ENCODE measurements at regions not wholly inside any gene's neighbourhood (a gene's known extent, or its start where the extent isn't known, plus 50 kb on each side); places are given as distances from the start of the nearest gene placed in this dataset.
"Not testable (repeated sequence)": the region's sequence is repeated elsewhere in the genome, so short reads cannot be mapped to it uniquely, and the experiment has no call there.

DNA sequence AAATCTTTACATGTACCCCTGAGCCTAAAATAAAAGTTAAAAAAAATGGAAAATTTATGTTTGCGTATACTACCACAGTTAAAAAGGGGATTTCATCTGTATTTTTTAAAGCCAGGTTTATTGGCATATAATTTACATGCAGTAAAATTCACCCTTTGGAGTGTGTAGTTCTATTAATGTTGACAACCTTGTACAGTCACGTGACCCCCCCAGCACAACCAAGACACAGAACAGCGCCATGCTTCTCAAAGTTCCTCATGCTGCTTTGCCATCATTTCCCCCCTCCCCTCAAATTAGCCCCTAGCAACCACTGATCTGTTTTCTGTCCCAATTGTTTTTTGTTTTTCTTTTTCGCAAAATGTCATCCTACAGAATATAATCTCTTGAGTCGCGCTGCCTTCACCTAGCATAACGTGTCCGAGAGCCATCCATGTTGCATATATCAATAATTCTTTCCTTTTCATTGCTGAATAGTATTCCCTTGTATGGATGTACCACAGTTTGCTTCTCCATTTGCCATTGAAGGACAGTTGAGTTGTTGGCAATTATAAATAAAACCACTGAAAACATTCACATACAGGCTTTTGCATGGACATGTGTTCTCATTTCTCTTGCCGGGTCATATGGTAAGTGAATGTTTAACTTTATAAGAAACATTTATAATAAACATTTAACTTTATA lies 105.3 kb downstream of the LHX2 start:
- FAIRE-seq (no peak), DNase-seq (ENCODE audit: insufficient read length, low spot score) (no peak)
- TF ChIP-seq CTCF (IDR thresholded peaks at IDR 0.05; ENCODE audit: insufficient read depth, missing control alignments): no peak

GRCh38 chr9:124118894-124119293 lies 107.3 kb downstream of the LHX2 start:
- FAIRE-seq (no peak), DNase-seq (ENCODE audit: insufficient read length, low spot score) (no peak)
- TF ChIP-seq CTCF (IDR thresholded peaks at IDR 0.05; ENCODE audit: insufficient read depth, missing control alignments): no peak

DNA sequence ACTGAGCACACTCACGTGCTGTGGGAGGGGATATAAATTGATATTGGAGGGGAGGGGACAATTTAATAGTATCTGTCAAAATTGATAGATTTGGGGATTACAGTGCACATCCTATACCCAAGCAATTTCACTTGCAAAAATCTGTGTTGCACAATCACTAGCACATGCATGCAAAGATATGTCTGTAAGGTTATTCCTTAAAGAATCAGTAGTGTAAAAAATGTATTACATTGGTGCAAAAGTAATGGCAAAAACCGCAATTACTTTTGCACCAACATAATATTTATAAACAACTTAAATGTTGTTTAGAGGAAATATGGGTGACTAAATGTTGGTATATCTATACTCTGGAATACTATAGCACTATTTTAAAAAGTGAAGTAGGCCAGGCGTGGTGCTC lies 108.7 kb downstream of the LHX2 start:
- DNase-seq (ENCODE audit: insufficient read length, low spot score): no peak
- no peak for TF ChIP-seq CTCF (IDR thresholded peaks at IDR 0.05; ENCODE audit: insufficient read depth, missing control alignments)
- FAIRE-seq: no peak

DNA sequence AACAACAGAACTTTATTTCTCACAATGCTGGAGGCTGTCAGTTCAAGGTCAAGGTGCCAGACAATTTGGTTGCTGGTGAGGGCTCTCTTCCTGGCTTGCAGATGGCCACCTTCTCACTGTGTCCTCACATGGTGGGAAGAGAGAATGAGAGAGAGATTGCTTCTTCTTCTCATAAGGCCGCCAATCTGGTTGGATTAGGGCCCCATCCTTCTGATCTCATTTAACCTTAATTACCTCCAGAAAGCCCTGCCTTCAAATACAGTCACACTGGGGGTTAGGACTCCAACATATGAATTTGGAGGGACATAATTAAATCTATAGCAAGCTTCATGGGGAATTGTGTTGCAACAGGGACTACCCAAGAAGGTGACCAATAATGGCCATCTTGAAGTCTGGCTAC lies 110.2 kb downstream of the LHX2 start:
- DNase-seq (ENCODE audit: insufficient read length, low spot score) (no peak), FAIRE-seq (no peak)
- no peak for TF ChIP-seq CTCF (IDR thresholded peaks at IDR 0.05; ENCODE audit: insufficient read depth, missing control alignments)

DNA sequence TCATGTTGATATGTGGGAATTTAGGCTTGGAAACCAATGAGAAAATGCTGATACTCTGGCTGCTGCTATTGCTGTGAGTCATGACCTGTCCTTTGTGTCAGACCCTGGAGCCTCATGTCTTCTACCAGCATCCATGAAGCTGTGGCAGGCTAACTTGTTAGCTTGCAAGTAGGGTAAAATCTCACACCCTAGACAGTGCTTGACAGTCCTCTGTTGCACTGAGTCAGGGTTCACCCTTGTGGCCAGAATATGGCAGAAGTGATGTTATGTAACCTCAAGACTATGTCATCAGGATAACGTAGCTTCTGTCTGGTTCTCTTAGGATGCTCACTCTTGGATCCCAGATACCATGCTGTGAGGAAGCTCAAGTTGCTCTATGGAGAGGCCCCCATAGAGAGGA lies 110.8 kb downstream of the LHX2 start:
- DNase-seq (ENCODE audit: insufficient read length, low spot score) (no peak), FAIRE-seq (no peak)
- TF ChIP-seq CTCF (IDR thresholded peaks at IDR 0.05; ENCODE audit: insufficient read depth, missing control alignments): no peak

GRCh38 chr9:124122813-124123462 lies 111.4 kb downstream of the LHX2 start:
- TF ChIP-seq CTCF (IDR thresholded peaks at IDR 0.05; ENCODE audit: insufficient read depth, missing control alignments): no peak
- FAIRE-seq (no peak), DNase-seq (ENCODE audit: insufficient read length, low spot score) (no peak)

GRCh38 chr9:124123621-124124020 lies 112.1 kb downstream of the LHX2 start:
- FAIRE-seq; DNase-seq (ENCODE audit: insufficient read length, low spot score): not testable (repeated sequence)

Measured in D721Med (cell line).